GM13976 (cell line): ENCODE measurements at regions not wholly inside any gene's neighbourhood (a gene's known extent, or its start where the extent isn't known, plus 50 kb on each side); places are given as distances from the start of the nearest gene placed in this dataset.

Source experiments
- DNase-seq: peaks from one replicate; pipeline ENCODE4 v3.0.0; 2012; ENCODE audit warnings: low spot score
- in situ Hi-C: fragments of 300-500 bp; cut with MboI; formaldehyde crosslinking; loops from one replicate; pipeline ENCODE4 v1.12.0; 2022; ENCODE audit warnings: low sequenced_read_pairs, mixed read lengths, inconsistent platforms; ENCODE audit not compliant: unreplicated experiment
- TF ChIP-seq, protein P1 (sequence below): IDR thresholded peaks from 2 replicates; pipeline ENCODE4 v1.5.1; 2012; ENCODE audit warnings: borderline replicate concordance, mild to moderate bottlenecking; ENCODE audit not compliant: insufficient read depth; ENCODE audit errors: extremely low read depth, missing control alignments, control extremely low read depth

DNA sequence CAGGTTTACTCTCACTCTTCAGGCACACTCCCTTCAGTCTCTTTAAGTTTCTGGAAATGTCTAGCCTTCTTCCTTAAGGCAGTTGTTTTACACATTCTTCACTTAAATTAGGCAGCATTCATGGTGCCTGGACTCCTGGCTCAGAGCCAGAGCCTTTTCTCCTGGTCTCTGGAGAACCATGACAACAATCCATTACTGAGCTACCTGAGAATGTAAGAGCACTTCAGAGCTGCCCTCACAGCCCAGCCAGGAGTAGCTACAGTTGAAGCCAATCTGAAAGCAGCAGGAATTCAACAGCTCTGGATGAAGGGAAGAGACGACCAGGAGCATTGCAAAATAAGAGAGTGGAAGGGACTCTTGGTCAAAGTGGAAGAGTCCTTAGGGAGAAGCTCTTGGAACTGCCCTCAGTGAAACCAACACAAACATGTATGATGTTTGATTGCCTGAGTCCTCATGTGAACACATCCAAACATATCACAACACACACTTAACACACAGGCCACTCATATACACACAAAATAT lies 416.8 kb upstream of the SPTLC3 start:
- no peak for DNase-seq
- in situ Hi-C loops, result no loop called here
- TF ChIP-seq, protein P1, sequence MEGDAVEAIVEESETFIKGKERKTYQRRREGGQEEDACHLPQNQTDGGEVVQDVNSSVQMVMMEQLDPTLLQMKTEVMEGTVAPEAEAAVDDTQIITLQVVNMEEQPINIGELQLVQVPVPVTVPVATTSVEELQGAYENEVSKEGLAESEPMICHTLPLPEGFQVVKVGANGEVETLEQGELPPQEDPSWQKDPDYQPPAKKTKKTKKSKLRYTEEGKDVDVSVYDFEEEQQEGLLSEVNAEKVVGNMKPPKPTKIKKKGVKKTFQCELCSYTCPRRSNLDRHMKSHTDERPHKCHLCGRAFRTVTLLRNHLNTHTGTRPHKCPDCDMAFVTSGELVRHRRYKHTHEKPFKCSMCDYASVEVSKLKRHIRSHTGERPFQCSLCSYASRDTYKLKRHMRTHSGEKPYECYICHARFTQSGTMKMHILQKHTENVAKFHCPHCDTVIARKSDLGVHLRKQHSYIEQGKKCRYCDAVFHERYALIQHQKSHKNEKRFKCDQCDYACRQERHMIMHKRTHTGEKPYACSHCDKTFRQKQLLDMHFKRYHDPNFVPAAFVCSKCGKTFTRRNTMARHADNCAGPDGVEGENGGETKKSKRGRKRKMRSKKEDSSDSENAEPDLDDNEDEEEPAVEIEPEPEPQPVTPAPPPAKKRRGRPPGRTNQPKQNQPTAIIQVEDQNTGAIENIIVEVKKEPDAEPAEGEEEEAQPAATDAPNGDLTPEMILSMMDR, result no peak

DNA sequence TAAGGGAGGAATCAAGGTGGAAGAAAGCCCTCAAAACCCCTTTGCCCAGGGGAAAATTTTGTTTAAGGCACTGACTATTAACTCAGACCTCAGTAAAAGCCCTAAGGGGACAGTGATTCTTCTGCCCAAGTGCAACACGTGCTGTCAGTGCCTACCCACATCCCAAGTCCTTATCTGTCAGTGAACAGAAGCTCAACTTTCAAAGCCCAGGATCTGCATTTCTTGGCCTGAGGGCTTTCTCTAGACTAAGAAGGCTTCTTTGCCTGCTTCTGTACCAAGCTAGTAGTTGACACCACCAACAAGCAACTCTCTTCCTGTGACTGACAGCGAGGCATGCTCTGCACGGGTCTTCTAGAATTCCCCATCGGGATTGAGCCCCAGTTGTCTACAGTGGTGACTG lies 416.0 kb upstream of the SPTLC3 start:
- no peak for DNase-seq
- TF ChIP-seq, protein P1, result no peak
- in situ Hi-C loops, result no loop called here

DNA sequence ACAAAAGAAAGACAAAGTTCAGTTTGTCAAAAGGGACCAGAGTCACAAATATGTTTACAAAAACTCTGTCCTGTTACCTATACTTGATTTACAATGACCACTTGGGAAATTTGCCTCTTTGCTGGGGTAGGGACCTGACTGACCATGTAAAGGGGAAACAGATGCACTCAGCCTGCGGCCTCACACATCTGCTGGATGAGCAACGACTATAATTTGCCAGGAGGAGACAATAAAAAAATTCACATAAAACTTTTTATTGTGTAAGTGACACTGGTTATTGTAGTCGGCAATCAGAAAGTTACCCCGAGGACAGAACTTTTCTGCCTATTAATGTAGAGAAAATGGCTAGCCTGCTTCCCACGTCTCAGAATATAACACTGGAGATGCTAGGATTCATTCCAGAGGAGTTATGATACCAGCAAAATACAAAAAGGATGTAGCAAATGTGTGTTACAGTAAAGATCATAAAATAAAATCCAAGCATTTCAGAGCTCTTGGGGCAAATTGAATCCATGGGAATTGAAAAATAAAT lies 415.4 kb upstream of the SPTLC3 start:
- in situ Hi-C loops, result no loop called here
- DNase-seq, result no peak
- TF ChIP-seq, protein P1, result no peak

DNA sequence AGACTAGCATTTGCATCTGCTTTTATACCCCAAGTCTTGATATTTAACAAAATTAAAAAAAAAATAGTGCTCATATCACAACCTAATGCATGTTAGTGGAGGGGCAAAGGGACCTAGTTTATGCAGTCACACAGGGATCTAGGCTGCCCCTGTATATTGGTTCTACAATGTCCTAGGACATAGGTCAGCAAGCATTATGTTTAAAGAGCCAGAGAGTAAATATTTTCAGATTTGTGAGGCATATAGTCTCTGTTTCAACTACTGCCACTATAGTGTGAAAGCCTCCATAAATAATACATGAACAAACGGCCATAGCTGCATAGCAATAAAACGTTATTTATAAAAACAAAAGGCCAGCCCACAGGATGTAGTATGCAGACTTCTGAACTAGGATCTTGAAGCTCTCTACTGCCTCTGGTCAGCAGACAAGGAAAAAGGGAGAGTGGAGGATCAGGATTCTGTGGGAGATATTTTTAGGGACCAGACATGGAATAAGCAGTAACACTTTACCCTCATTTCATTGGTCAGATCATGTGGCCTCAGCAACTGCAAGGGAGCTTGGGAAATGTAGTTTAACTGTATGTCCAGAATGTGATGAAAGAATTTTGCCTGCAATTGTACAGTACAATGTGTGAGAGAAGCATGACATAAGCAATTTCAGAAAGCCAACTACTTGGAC lies 414.2 kb upstream of the SPTLC3 start:
- TF ChIP-seq, protein P1, result no peak
- no peak for DNase-seq
- in situ Hi-C loops, result no loop called here

DNA sequence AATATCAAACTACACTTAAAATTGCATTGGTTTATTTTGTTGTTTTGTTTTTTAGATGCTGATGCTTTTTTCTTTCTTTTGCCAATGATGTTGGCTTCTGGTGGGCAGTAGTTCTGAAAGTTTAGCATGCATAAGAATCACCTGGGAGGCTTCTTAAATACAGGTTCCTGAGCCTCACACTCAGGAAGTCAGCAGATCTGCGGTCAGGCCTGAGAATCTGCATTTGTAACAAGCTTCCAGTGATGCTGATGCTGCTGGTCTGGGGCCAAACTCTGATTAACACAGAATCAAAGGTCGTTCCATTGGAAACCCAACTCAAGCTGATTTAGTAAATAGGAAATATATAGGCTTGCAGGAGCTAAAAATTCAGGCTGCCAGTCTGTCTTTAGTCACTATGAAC lies 412.9 kb upstream of the SPTLC3 start:
- DNase-seq, result no peak
- in situ Hi-C loops, result no loop called here
- TF ChIP-seq, protein P1, result no peak

DNA sequence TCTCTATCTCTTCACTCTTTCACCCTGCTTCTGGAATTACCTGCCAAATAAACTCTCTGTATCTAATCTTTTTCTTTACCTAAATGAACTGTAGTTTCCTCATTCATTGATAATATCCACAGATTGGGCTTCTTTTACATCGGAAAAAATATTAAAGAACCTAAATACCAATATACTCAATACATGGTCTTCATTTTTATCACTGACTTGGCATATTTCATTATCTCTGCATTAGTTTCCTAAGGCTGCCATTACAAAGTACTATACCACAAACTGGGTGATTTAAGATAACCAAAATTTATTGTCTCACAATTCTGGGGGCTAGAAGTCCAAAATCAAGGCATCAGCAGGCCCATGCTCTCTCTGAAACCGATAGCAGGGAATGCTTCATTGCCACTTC lies 411.9 kb upstream of the SPTLC3 start:
- no peak for DNase-seq
- in situ Hi-C loops, result no loop called here
- TF ChIP-seq, protein P1, result no peak
